HG03060 (cell line): ENCODE measurements at regions not wholly inside any gene's neighbourhood (a gene's known extent, or its start where the extent isn't known, plus 50 kb on each side); places are given as distances from the start of the nearest gene placed in this dataset.

Experiments
- ATAC-seq: cut with Tn5 transposase; IDR thresholded peaks from one replicate; pipeline ENCODE4 v1.9.1; 2021; ENCODE audit warnings: low read depth, moderate number of reproducible peaks; ENCODE audit not compliant: unreplicated experiment

- ATAC-seq: no peak
These were observed 77.5 kb downstream of the RPLP1 start for GRCh38 chr15:69529961-69530633.

GRCh38 chr15:69530991-69531664, 78.5 kb downstream of the RPLP1 start:
- no peak for ATAC-seq

- ATAC-seq: no peak
These were observed 79.0 kb downstream of the RPLP1 start for GRCh38 chr15:69531665-69532027.

GRCh38 chr15:69532066-69532465, 79.4 kb downstream of the RPLP1 start:
- no peak for ATAC-seq

GRCh38 chr15:69532856-69533255, 80.2 kb downstream of the RPLP1 start:
- no peak for ATAC-seq

- no peak for ATAC-seq
These were observed 80.9 kb downstream of the RPLP1 start for GRCh38 chr15:69533522-69533921.

- ATAC-seq: no peak
These were observed 82.6 kb downstream of the RPLP1 start for GRCh38 chr15:69535101-69535638.

- no peak for ATAC-seq
These were observed 83.4 kb downstream of the RPLP1 start for GRCh38 chr15:69535998-69536397.

- no peak for ATAC-seq
These were observed 84.3 kb downstream of the RPLP1 start for GRCh38 chr15:69536726-69537512.

- ATAC-seq: no peak
These were observed 85.3 kb downstream of the RPLP1 start for GRCh38 chr15:69537901-69538300.

- ATAC-seq: no peak
These were observed 85.8 kb downstream of the RPLP1 start for GRCh38 chr15:69538379-69538778.

GRCh38 chr15:69539345-69539744, 86.7 kb downstream of the RPLP1 start:
- ATAC-seq: no peak

- ATAC-seq: no peak
These were observed 88.0 kb downstream of the RPLP1 start for GRCh38 chr15:69540622-69541021.

- ATAC-seq: no peak
These were observed 89.4 kb downstream of the RPLP1 start for GRCh38 chr15:69542028-69542427.

GRCh38 chr15:69543681-69544364, 91.2 kb downstream of the RPLP1 start:
- no peak for ATAC-seq

GRCh38 chr15:69544365-69545113, 91.9 kb downstream of the RPLP1 start:
- no peak for ATAC-seq

GRCh38 chr15:69546182-69546581, 93.6 kb downstream of the RPLP1 start:
- no peak for ATAC-seq

- ATAC-seq: no peak
These were observed 96.0 kb downstream of the RPLP1 start for GRCh38 chr15:69548395-69549180.

GRCh38 chr15:69551391-69552056, 98.9 kb downstream of the RPLP1 start:
- no peak for ATAC-seq
